HG03066 (cell line): ENCODE measurements at regions not wholly inside any gene's neighbourhood (a gene's known extent, or its start where the extent isn't known, plus 50 kb on each side); places are given as distances from the start of the nearest gene placed in this dataset.

ENCODE experiments used
- ATAC-seq: cut with Tn5 transposase; IDR thresholded peaks from one replicate; pipeline ENCODE4 v1.9.1; 2021; ENCODE audit warnings: low read depth; ENCODE audit not compliant: unreplicated experiment

DNA sequence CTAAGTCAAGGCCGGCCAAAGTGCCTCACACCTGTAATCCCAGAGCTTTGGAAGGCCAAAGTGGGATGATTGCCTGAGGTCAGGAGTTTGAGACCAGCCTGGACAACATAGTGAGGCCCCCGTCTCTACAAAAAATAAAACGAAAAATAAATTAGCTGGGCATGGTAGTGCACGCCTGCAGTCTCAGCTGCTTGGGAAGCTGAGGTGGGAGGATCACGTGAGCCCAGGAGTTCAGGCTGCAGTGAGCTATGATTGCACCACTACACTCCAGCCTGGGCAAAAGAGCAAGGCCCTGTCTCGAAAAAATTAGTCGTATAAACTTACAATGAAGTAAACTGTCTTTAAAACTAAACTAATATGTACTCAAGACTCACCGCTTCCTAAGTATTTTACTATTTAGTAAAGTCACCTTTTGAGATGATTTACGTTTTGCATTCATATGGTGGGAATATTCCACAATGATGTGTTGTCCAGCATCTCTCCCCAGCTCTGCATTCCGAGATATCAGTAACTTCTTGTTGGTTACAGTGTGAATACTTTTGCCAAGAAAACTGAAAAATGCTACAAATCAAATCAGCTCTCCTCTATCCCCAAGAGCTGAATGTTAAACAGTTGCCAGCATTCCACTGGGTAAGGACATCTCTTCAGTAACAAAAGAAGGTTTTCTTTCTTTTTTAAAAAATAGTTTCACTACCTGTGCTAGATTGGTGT lies 84.9 kb upstream of the C21orf91 start:
- ATAC-seq, result no peak

- no peak for ATAC-seq
Measured at GRCh38 chr21:17903029-17903806, 84.1 kb upstream of the C21orf91 start.

- ATAC-seq, result no peak
Measured at GRCh38 chr21:17901458-17902079, 82.4 kb upstream of the C21orf91 start.

GRCh38 chr21:17900990-17901385 lies 81.8 kb upstream of the C21orf91 start:
- ATAC-seq, result no peak

- ATAC-seq, result no peak
Measured at GRCh38 chr21:17900281-17900989, 81.3 kb upstream of the C21orf91 start.

DNA sequence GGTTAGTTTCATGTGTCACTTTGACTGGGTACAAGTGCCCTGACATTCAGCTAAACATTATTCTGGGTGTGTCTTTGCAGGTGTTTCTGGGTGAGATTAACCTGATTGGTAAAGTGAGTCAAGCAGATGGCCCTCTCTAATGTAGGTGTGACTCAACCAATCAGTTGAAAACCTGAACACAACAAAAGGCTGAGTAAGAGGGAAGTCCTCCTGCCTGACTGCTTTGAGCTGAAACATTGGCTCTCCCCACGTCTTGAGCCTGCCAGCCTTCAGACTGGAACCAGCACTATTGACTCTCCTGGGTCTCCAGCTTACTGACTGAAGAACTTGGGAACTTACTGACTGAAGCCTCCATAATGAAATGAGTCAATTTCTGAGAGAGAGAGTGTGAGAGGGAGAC lies 70.0 kb upstream of the C21orf91 start:
- no peak for ATAC-seq

GRCh38 chr21:17869115-17869514 lies 50.0 kb upstream of the C21orf91 start:
- ATAC-seq, result no peak
